NB4 (cell line): ENCODE measurements at regions not wholly inside any gene's neighbourhood (a gene's known extent, or its start where the extent isn't known, plus 50 kb on each side); places are given as distances from the start of the nearest gene placed in this dataset.

Source experiments
- CTCF ChIP-seq: IDR thresholded peaks from one replicate; pipeline ENCODE4 v1.5.1; 2012; ENCODE audit warnings: low read depth, low read length
- MAX ChIP-seq: IDR thresholded peaks from 2 replicates; pipeline ENCODE4 v1.6.1; 2011; ENCODE audit warnings: low read depth, low read length
- MYC ChIP-seq: IDR thresholded peaks from 2 replicates; pipeline ENCODE4 v1.6.1; 2011; ENCODE audit warnings: low read depth, low read length
- POLR2A ChIP-seq: IDR thresholded peaks from 2 replicates; pipeline ENCODE4 v1.6.1; 2011; ENCODE audit warnings: mild to moderate bottlenecking; ENCODE audit not compliant: insufficient read length; ENCODE audit errors: extremely low read depth

- no peak for TF ChIP-seq CTCF
- TF ChIP-seq POLR2A: no peak
- TF ChIP-seq MYC: no peak
- TF ChIP-seq MAX: no peak
Observed at GRCh38 chr2:102091121-102091520, 51.4 kb upstream of the IL1R1 start.
